Natural killer cell (primary cell): ENCODE measurements at regions not wholly inside any gene's neighbourhood (a gene's known extent, or its start where the extent isn't known, plus 50 kb on each side); places are given as distances from the start of the nearest gene placed in this dataset.

ENCODE experiments used
- ATAC-seq, 3 donors: fragments of 150-1000 bp in 2 of 3; fragments of 200-7000 bp in 1 of 3; cut with Tn5 transposase; 1 replicate in 1 of 3; 2 replicates in 2 of 3; pipeline ENCODE4 v1.10.0; 2021; ENCODE audit warnings: mild to moderate bottlenecking in 2 of 3, moderate library complexity in 2 of 3
- DNase-seq, 2 donors: peaks; one replicate each; pipeline versions ENCODE4 v3.0.0 to v3.0.0-alpha.2; 2013 to 2021; ENCODE audit warnings: mixed read lengths in 1 of 2
- H3K27ac ChIP-seq: one replicate; pipeline ENCODE4 v1.5.1; 2013; ENCODE audit warnings: mild to moderate bottlenecking, low read length
- H3K27me3 ChIP-seq: one replicate; pipeline ENCODE4 v1.6.1; 2013; ENCODE audit warnings: low read length; ENCODE audit not compliant: control insufficient read depth, insufficient read depth
- H3K36me3 ChIP-seq: one replicate; pipeline ENCODE4 v1.6.1; 2013; ENCODE audit warnings: low read length; ENCODE audit not compliant: control insufficient read depth, insufficient read depth
- H3K4me1 ChIP-seq: one replicate; pipeline ENCODE4 v1.6.1; 2013; ENCODE audit warnings: low read length; ENCODE audit not compliant: control insufficient read depth, insufficient read depth
- H3K4me3 ChIP-seq: one replicate; pipeline ENCODE4 v1.5.1; 2013; ENCODE audit warnings: low read length
- H3K9me3 ChIP-seq: one replicate; pipeline ENCODE4 v1.6.1; 2013; ENCODE audit warnings: low read length; ENCODE audit not compliant: control insufficient read depth, insufficient read depth
- H3K27ac Mint-ChIP-seq, 2 donors: one replicate each; pipeline ENCODE4 v1.8.0; 2022; ENCODE audit warnings: mild to moderate bottlenecking in 2 of 2, mixed read lengths in 2 of 2, moderate library complexity in 1 of 2
- H3K27me3 Mint-ChIP-seq, 2 donors: one replicate each; pipeline ENCODE4 v1.8.0; 2022; ENCODE audit warnings: low read depth in 2 of 2, mixed read lengths in 2 of 2
- H3K36me3 Mint-ChIP-seq: one replicate; pipeline ENCODE4 v1.8.0; 2022; ENCODE audit warnings: mixed read lengths
- H3K4me1 Mint-ChIP-seq, 2 donors: one replicate each; pipeline ENCODE4 v1.8.0; 2022; ENCODE audit warnings: mixed read lengths in 2 of 2
- H3K4me3 Mint-ChIP-seq: one replicate; pipeline ENCODE4 v1.8.0; 2022; ENCODE audit warnings: mild to moderate bottlenecking, moderate library complexity, mixed read lengths
- H3K9me3 Mint-ChIP-seq, 2 donors: one replicate each; pipeline ENCODE4 v1.8.0; 2022; ENCODE audit warnings: mixed read lengths in 2 of 2
- WGBS: methylation state at CpG from one replicate; pipeline ENCODE4 v1.1.7; 2013; ENCODE audit warnings: missing lambda C conversion rate; ENCODE audit not compliant: insufficient coverage; 5-methylcytosine and 5-hydroxymethylcytosine counted together
- intact Hi-C: fragments of 100-400 bp; cut with micrococcal nuclease; formaldehyde crosslinking; loops from one replicate; pipeline ENCODE4 v1.14.2; 2022
- TF ChIP-seq, protein P1 (sequence below): fragments of 200-600 bp; IDR thresholded peaks from one replicate; pipeline ENCODE4 v1.8.0; 2022; ENCODE audit warnings: antibody characterized with exemption

DNA sequence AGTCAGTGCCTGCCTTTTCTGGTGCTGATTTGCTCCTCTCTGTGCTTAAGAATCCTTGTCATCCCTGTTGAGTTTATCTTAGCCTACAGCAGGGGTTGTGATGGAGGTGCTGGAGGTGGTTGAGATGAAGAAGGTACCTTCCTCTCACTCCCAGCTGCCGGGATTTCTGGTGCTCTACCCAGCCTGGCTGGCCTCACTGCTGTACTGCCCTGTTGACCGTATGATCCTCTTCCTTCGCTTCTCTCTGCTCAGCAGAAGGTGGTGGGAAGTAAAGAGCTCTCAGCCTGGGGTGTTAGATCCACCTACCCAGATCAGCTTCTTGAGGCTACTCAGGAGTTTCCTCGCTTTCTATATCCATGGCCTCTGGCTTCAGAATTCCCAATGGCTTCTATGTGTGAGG lies 101.0 kb upstream of the NXT1 start:
- no peaks in the 10 kb centered on the region for H3K9me3 Mint-ChIP-seq
- no peak overlapping the region for H3K27ac Mint-ChIP-seq
- ATAC-seq: no peak
- Histone ChIP-seq H3K4me3 (no peak overlapping the region), H3K9me3 (no peaks in the 10 kb centered on the region), H3K4me1 (no peaks in the 10 kb centered on the region), H3K27me3 (no peaks in the 10 kb centered on the region), H3K27ac (no peak overlapping the region), H3K36me3 (no peaks in the 10 kb centered on the region)
- TF ChIP-seq, protein P1, sequence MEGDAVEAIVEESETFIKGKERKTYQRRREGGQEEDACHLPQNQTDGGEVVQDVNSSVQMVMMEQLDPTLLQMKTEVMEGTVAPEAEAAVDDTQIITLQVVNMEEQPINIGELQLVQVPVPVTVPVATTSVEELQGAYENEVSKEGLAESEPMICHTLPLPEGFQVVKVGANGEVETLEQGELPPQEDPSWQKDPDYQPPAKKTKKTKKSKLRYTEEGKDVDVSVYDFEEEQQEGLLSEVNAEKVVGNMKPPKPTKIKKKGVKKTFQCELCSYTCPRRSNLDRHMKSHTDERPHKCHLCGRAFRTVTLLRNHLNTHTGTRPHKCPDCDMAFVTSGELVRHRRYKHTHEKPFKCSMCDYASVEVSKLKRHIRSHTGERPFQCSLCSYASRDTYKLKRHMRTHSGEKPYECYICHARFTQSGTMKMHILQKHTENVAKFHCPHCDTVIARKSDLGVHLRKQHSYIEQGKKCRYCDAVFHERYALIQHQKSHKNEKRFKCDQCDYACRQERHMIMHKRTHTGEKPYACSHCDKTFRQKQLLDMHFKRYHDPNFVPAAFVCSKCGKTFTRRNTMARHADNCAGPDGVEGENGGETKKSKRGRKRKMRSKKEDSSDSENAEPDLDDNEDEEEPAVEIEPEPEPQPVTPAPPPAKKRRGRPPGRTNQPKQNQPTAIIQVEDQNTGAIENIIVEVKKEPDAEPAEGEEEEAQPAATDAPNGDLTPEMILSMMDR: no peak
- DNase-seq: no peak
- intact Hi-C loops: no loop called here
- 83% methylated on average over 4 of the region's 4 CpGs for WGBS
- peaks cover 15 to 21% of the 10 kb centered on the region in 2 donors for H3K27me3 Mint-ChIP-seq
- peaks cover 0 to 7% of the 10 kb centered on the region in 2 donors for H3K4me1 Mint-ChIP-seq
- no peaks in the 10 kb centered on the region for H3K36me3 Mint-ChIP-seq
- H3K4me3 Mint-ChIP-seq: no peak overlapping the region

DNA sequence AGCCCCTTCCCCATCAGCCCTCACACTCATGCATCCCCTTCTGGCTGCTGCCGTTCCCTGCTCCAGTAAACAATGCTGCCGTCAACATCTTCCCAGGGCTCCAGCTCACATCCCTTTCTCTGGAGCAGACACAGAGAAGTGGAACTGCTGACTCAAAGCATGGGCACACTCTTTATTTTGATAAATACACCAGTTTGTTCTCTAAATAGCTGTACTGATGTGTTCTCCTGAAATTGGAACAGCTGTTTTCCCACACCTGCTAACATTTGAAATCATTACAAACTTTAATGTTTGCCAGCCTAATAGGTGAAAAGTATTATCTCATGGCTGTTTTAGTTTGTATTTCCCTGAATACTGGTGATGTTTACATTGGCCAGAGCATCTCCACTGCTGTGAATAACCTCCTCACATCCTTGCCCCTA lies 102.1 kb upstream of the NXT1 start:
- H3K36me3 ChIP-seq: no peaks in the 10 kb centered on the region
- peaks cover 0 to 7% of the 10 kb centered on the region in 2 donors for H3K4me1 Mint-ChIP-seq
- WGBS: 73% methylated on average over 2 of the region's 2 CpGs
- H3K4me3 Mint-ChIP-seq: no peak overlapping the region
- no peak overlapping the region for H3K27ac ChIP-seq
- no peaks in the 10 kb centered on the region for H3K9me3 Mint-ChIP-seq
- ATAC-seq: no peak
- TF ChIP-seq, protein P1: no peak
- H3K4me1 ChIP-seq: no peaks in the 10 kb centered on the region
- DNase-seq: no peak
- H3K36me3 Mint-ChIP-seq: no peaks in the 10 kb centered on the region
- no peak overlapping the region for H3K27ac Mint-ChIP-seq
- H3K4me3 ChIP-seq: no peak overlapping the region
- intact Hi-C loops: no loop called here
- H3K27me3 ChIP-seq: no peaks in the 10 kb centered on the region
- no peaks in the 10 kb centered on the region for H3K9me3 ChIP-seq
- peaks cover 15 to 17% of the 10 kb centered on the region in 2 donors for H3K27me3 Mint-ChIP-seq

DNA sequence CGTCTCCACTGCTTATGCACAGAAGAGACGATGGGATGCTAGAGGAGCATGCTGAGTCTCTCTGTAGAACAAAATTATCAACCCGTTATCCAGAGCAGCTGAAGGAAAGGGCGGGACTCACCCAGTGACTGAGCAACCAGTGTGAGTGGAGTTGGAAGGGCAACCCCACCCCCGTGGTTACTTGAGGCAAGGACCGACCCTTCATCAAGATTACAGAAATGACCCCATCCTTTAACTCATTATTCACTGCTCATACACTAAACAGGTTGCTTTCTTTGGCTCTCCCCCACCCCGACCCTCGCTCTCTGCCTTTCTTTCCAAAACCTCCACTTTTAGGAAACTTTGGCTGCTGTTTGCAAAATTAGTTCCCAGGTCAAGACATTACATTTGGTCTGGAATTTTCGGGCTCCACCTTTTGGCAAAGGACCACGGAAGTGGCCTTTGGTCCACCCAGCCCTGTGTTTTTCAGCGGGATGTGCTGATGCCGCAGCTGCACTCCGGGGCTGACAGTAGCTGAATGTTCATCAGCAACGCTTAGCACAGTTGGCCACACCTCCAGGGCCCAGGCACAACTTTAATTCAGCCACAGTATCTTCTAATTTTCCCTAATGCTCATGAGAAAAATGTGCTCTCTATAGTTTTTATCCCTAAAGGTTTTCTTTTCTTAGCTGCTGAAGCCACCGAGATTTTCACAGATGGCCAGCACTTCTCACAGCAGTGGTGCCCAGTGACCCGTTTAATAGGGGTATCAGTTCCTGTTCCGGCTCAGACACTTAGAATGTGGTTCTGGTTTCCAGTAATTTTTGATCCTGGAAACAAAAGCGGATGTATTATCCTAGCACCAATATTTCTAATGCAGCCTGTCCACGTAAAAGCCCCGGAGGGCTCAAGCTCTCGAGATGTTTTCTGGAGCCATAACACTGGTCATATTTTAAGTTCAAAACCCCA lies 103.6 kb upstream of the NXT1 start:
- Histone ChIP-seq H3K27ac (no peak overlapping the region), H3K4me1 (no peaks in the 10 kb centered on the region), H3K4me3 (no peak overlapping the region), H3K9me3 (no peaks in the 10 kb centered on the region), H3K36me3 (no peaks in the 10 kb centered on the region), H3K27me3 (no peaks in the 10 kb centered on the region)
- Mint-ChIP-seq H3K4me1 (peaks cover 0 to 7% of the 10 kb centered on the region in 2 donors), H3K27me3 (peaks cover 15% of the 10 kb centered on the region in 2 donors), H3K4me3 (no peak overlapping the region), H3K27ac (no peak overlapping the region), H3K9me3 (no peaks in the 10 kb centered on the region), H3K36me3 (no peaks in the 10 kb centered on the region)
- ATAC-seq (no peak), DNase-seq (no peak)
- TF ChIP-seq, protein P1: no peak
- WGBS: 76% methylated on average over 21 of the region's 21 CpGs
- intact Hi-C loops: no loop called here
